H1 (cell line): ENCODE measurements at regions not wholly inside any gene's neighbourhood (a gene's known extent, or its start where the extent isn't known, plus 50 kb on each side); places are given as distances from the start of the nearest gene placed in this dataset.

ENCODE experiments used
- CTCF ChIA-PET: fragments of 300-600 bp; sonication (Branson Sonifier 250); formaldehyde crosslinking; loops from one replicate; lab custom pipeline; 2021; ENCODE audit not compliant: partially characterized antibody; lab: Charles Lee
- POLR2A ChIA-PET: fragments of 300-600 bp; sonication (Branson Sonifier 250); formaldehyde crosslinking; loops from one replicate; lab custom pipeline; 2021; ENCODE audit warnings: inconsistent platforms; ENCODE audit not compliant: partially characterized antibody; lab: Charles Lee
- DNase-seq, 2 experiments: peaks; one replicate each; pipeline versions ENCODE4 v3.0.0 to v3.0.0-alpha.2; 2010 to 2022; ENCODE audit warnings: low spot score in 2 of 2, low read depth in 1 of 2, mixed read lengths in 1 of 2
- FAIRE-seq: peaks from 2 replicates; lab custom pipeline; 2011; peaks lifted over from hg19 to GRCh38; lab: Jason Lieb, UNC
- H2AFZ ChIP-seq: 2 replicates; pipeline ENCODE4 v1.8.1; 2012; ENCODE audit warnings: low read length, inconsistent platforms
- H2AK5ac ChIP-seq: 2 replicates; pipeline ENCODE4 v1.6.1; 2013; ENCODE audit warnings: low read depth, low read length
- H2BK120ac ChIP-seq: replicated peaks from 2 replicates; pipeline ENCODE3; 2013; ENCODE audit warnings: low read depth, low read length, inconsistent platforms
- H2BK12ac ChIP-seq: 2 replicates; pipeline ENCODE4 v1.6.1; 2013; ENCODE audit warnings: low read depth, low read length
- H2BK15ac ChIP-seq: 2 replicates; pipeline ENCODE4 v1.6.1; 2013; ENCODE audit warnings: low read length
- H2BK20ac ChIP-seq: 2 replicates; pipeline ENCODE4 v1.6.1; 2013; ENCODE audit warnings: low read length
- H2BK5ac ChIP-seq: 2 replicates; pipeline ENCODE4 v1.6.1; 2013; ENCODE audit warnings: low read depth, low read length
- H3K14ac ChIP-seq: 2 replicates; pipeline ENCODE4 v1.6.1; 2013; ENCODE audit warnings: inconsistent platforms; ENCODE audit not compliant: insufficient read length
- H3K18ac ChIP-seq: 2 replicates; pipeline ENCODE4 v1.6.1; 2013; ENCODE audit warnings: low read length; ENCODE audit errors: extremely low read depth
- H3K23ac ChIP-seq: 2 replicates; pipeline ENCODE4 v1.6.1; 2013; ENCODE audit warnings: inconsistent platforms; ENCODE audit not compliant: insufficient read length
- H3K23me2 ChIP-seq: 2 replicates; pipeline ENCODE4 v1.6.1; 2013; ENCODE audit warnings: low read depth, low read length
- H3K27ac ChIP-seq: 2 replicates; pipeline ENCODE4 v1.6.1; 2011; ENCODE audit warnings: low read depth, low read length, inconsistent platforms
- H3K27me3 ChIP-seq, 4 experiments: replicated peaks in 1 of 4; 1 replicate in 1 of 4; 2 replicates in 3 of 4; pipeline versions ENCODE4 v1.6.1 to v1.8.1; 2011 to 2013; ENCODE audit warnings: low read length in 3 of 4, mild to moderate bottlenecking in 3 of 4, inconsistent platforms in 2 of 4, mixed read lengths in 2 of 4, moderate library complexity in 1 of 4; ENCODE audit not compliant: control insufficient read depth in 3 of 4, insufficient read depth in 3 of 4; ENCODE audit errors: extremely low read depth in 1 of 4
- H3K36me3 ChIP-seq, 4 experiments: 2 replicates each; pipeline versions ENCODE4 v1.6.1 to v1.8.1; 2011 to 2013; ENCODE audit warnings: mild to moderate bottlenecking in 4 of 4, low read length in 3 of 4, moderate library complexity in 2 of 4, control low read depth in 1 of 4, inconsistent platforms in 1 of 4; ENCODE audit not compliant: insufficient read depth in 4 of 4, control insufficient read depth in 2 of 4
- H3K4ac ChIP-seq: replicated peaks from 2 replicates; pipeline ENCODE3; 2013; ENCODE audit warnings: low read length, low read depth, mixed read lengths, inconsistent platforms; ENCODE audit not compliant: insufficient read length
- H3K4me1 ChIP-seq, 4 experiments: replicated peaks in 1 of 4; 1 replicate in 1 of 4; 2 replicates in 3 of 4; pipeline versions ENCODE4 v1.6.1 to v1.8.1; 2011 to 2013; ENCODE audit warnings: low read length in 3 of 4, inconsistent platforms in 2 of 4, mixed read lengths in 1 of 4; ENCODE audit not compliant: insufficient read depth in 4 of 4, control insufficient read depth in 3 of 4
- H3K4me2 ChIP-seq, 2 experiments: 2 replicates each; pipeline versions ENCODE4 v1.6.1 to v1.8.1; 2011 to 2013; ENCODE audit warnings: low read depth in 2 of 2, low read length in 2 of 2, control low read depth in 1 of 2, inconsistent platforms in 1 of 2, mild to moderate bottlenecking in 1 of 2; ENCODE audit not compliant: insufficient read depth in 1 of 2
- H3K4me3 ChIP-seq, 4 experiments: fragments of 200-600, 300-600 bp in 1 of 4; sonication (generic), shearing (Covaris generic), sonication (Bioruptor Twin) in 1 of 4; 2 replicates each; pipeline versions ENCODE4 v1.5.1 to v1.8.1; 2011 to 2016; ENCODE audit warnings: low read length in 4 of 4, low read depth in 3 of 4, control low read depth in 2 of 4, inconsistent platforms in 2 of 4, mild to moderate bottlenecking in 2 of 4, mixed read lengths in 1 of 4, moderate library complexity in 1 of 4; ENCODE audit not compliant: insufficient read depth in 2 of 4; ENCODE audit errors: extremely low read depth in 1 of 4
- H3K56ac ChIP-seq: replicated peaks from 2 replicates; pipeline ENCODE3; 2013; ENCODE audit warnings: low read depth, mild to moderate bottlenecking, mixed read lengths, low read length, inconsistent platforms; ENCODE audit not compliant: insufficient read length
- H3K79me1 ChIP-seq: 2 replicates; pipeline ENCODE4 v1.6.1; 2013; ENCODE audit warnings: low read depth, low read length, control low read depth
- H3K79me2 ChIP-seq, 2 experiments: 2 replicates each; pipeline versions ENCODE4 v1.6.1 to v1.8.1; 2012 to 2013; ENCODE audit warnings: low read length in 2 of 2, mild to moderate bottlenecking in 2 of 2, inconsistent platforms in 1 of 2; ENCODE audit not compliant: insufficient read depth in 2 of 2, control insufficient read depth in 1 of 2
- H3K9ac ChIP-seq, 4 experiments: replicated peaks in 1 of 4; 1 replicate in 1 of 4; 2 replicates in 3 of 4; pipeline versions ENCODE4 v1.6.1 to v1.8.1; 2011 to 2013; ENCODE audit warnings: low read depth in 3 of 4, low read length in 3 of 4, control low read depth in 2 of 4, mild to moderate bottlenecking in 2 of 4, moderate library complexity in 2 of 4, inconsistent platforms in 1 of 4; ENCODE audit errors: extremely low read depth in 1 of 4
- H3K9me3 ChIP-seq, 2 experiments: 2 replicates each; pipeline versions ENCODE4 v1.6.1 to v1.8.1; 2012 to 2013; ENCODE audit warnings: mild to moderate bottlenecking in 2 of 2, moderate library complexity in 2 of 2, control low read depth in 1 of 2, inconsistent platforms in 1 of 2, low read depth in 1 of 2, low read length in 1 of 2, mixed read lengths in 1 of 2; ENCODE audit not compliant: insufficient read depth in 2 of 2
- H4K20me1 ChIP-seq, 2 experiments: replicated peaks in 1 of 2; 2 replicates each; pipeline versions ENCODE3 to v1.8.1; 2011 to 2013; ENCODE audit warnings: inconsistent platforms in 2 of 2, low read length in 2 of 2, mild to moderate bottlenecking in 1 of 2; ENCODE audit not compliant: insufficient read depth in 2 of 2, control insufficient read depth in 1 of 2
- H4K5ac ChIP-seq: 2 replicates; pipeline ENCODE4 v1.6.1; 2013; ENCODE audit warnings: low read length, low read depth, mixed read lengths, inconsistent platforms; ENCODE audit not compliant: insufficient read length
- H4K8ac ChIP-seq: 2 replicates; pipeline ENCODE4 v1.8.0; 2013; ENCODE audit warnings: mild to moderate bottlenecking, moderate library complexity, low read length, inconsistent platforms; ENCODE audit not compliant: insufficient read depth; ENCODE audit errors: extremely low read depth
- H4K91ac ChIP-seq: replicated peaks from 2 replicates; pipeline ENCODE3; 2013; ENCODE audit warnings: low read length, mixed read lengths, inconsistent platforms; ENCODE audit not compliant: insufficient read length
- CEBPB ChIP-seq: IDR thresholded peaks from 2 replicates; pipeline ENCODE4 v1.6.1; 2012; ENCODE audit warnings: low read depth, low read length
- HDAC2 ChIP-seq, 2 experiments: fragments of 300-600 bp in 1 of 2; sonication (generic) in 1 of 2; IDR thresholded peaks; 2 replicates each; pipeline ENCODE4 v1.6.1; 2011 to 2012; ENCODE audit warnings: low read depth in 2 of 2, low read length in 2 of 2, mild to moderate bottlenecking in 2 of 2, moderate library complexity in 2 of 2, borderline replicate concordance in 1 of 2, inconsistent platforms in 1 of 2
- JUND ChIP-seq: IDR thresholded peaks from 2 replicates; pipeline ENCODE4 v1.6.1; 2011; ENCODE audit warnings: mild to moderate bottlenecking, improper control_type of control experiment, low read length
- KDM1A ChIP-seq: fragments of 200-600, 300-600 bp; sonication (generic); IDR thresholded peaks from 2 replicates; pipeline ENCODE4 v1.7.1; 2016; ENCODE audit warnings: mild to moderate bottlenecking, low read length, borderline replicate concordance
- RBBP5 ChIP-seq: IDR thresholded peaks from 2 replicates; pipeline ENCODE4 v1.7.1; 2012; ENCODE audit warnings: low read depth, mild to moderate bottlenecking, inconsistent platforms, low read length, moderate library complexity, borderline replicate concordance
- SIN3A ChIP-seq, 2 experiments: IDR thresholded peaks in 1 of 2; conservative IDR thresholded peaks in 1 of 2; 2 replicates each; pipeline ENCODE4 v1.6.1; 2011 to 2012; ENCODE audit warnings: low read length in 2 of 2, improper control_type of control experiment in 1 of 2, low read depth in 1 of 2, mild to moderate bottlenecking in 1 of 2
- SP2 ChIP-seq: IDR thresholded peaks from 2 replicates; pipeline ENCODE4 v1.6.1; 2012; ENCODE audit warnings: mild to moderate bottlenecking, low read length, inconsistent platforms
- TCF12 ChIP-seq: IDR thresholded peaks from 2 replicates; pipeline ENCODE4 v1.6.1; 2011; ENCODE audit warnings: low read depth, mild to moderate bottlenecking, low read length
- TEAD4 ChIP-seq: IDR thresholded peaks from 2 replicates; pipeline ENCODE4 v1.6.1; 2012; ENCODE audit warnings: low read depth, low read length, inconsistent platforms, mixed read lengths
- YY1 ChIP-seq: IDR thresholded peaks from 2 replicates; pipeline ENCODE4 v1.6.1; 2011; ENCODE audit warnings: low read depth, mild to moderate bottlenecking, low read length
- ZNF274 ChIP-seq: IDR thresholded peaks from 2 replicates; pipeline ENCODE4 v1.7.0; 2012; ENCODE audit warnings: low read length, borderline replicate concordance; ENCODE audit errors: extremely low read depth
- WGBS, 2 experiments: shearing (Covaris generic) in 1 of 2; methylation state at CpG; one replicate each; pipeline versions ENCODE4 v1.1.6 to v1.1.7; 2013 to 2015; ENCODE audit warnings: low lambda C conversion rate in 2 of 2, mixed read lengths in 2 of 2, inconsistent platforms in 1 of 2, low coverage in 1 of 2, missing lambda C conversion rate in 1 of 2; ENCODE audit not compliant: insufficient replicate concordance in 2 of 2, insufficient coverage in 1 of 2, insufficient read length in 1 of 2; ENCODE audit errors: extremely low coverage in 1 of 2, missing lambda C conversion rate in 1 of 2; 5-methylcytosine and 5-hydroxymethylcytosine counted together

- FAIRE-seq (peak; percentile 86), DNase-seq (peak; percentile 68 to 72)
- Histone ChIP-seq H3K56ac (no peak overlapping the region), H3K9ac (no peak overlapping the region), H3K4me3 (no peak overlapping the region), H2AFZ (0 out of 2 replicates have a peak overlapping the region, but pooled peaks have one; percentile 37), H4K5ac (no peak overlapping the region), H3K14ac (no peak overlapping the region), H4K8ac (no peak overlapping the region), H3K79me1 (no peaks in the 10 kb centered on the region), H3K27me3 (peaks cover 0 to 2% (median 0%) of the 10 kb centered on the region in 4 experiments; a peak in 1 of 7 replicates), H3K4me2 (peak overlapping the region in 1 of 2 experiments; percentile 47; a peak in 2 of 4 replicates), H2AK5ac (no peak overlapping the region), H3K9me3 (no peaks in the 10 kb centered on the region), H2BK120ac (no peak overlapping the region), H2BK20ac (no peak overlapping the region), H4K20me1 (no peaks in the 10 kb centered on the region), H3K23ac (no peak overlapping the region), H3K27ac (no peak overlapping the region), H3K36me3 (no peaks in the 10 kb centered on the region), H2BK12ac (no peak overlapping the region; the same call in 1 of the 2 replicates), H3K23me2 (no peaks in the 10 kb centered on the region), H3K79me2 (no peaks in the 10 kb centered on the region), H4K91ac (no peak overlapping the region), H3K4me1 (peaks cover 7 to 17% (median 13%) of the 10 kb centered on the region in 4 experiments), H3K4ac (no peak overlapping the region), H2BK5ac (no peak overlapping the region), H2BK15ac (no peak overlapping the region), H3K18ac (no peak overlapping the region)
- ChIA-PET CTCF (interaction anchor here (0.9 to 4.6 kb wide), 12 partner anchors 9 to 231 kb away, joined by 3 to 13 read pairs (median 3); no protein-coding TSS in a partner anchor), POLR2A (interaction anchor here (0.9 to 1.1 kb wide), 4 partner anchors 92 to 205 kb away, joined by 3 to 6 read pairs (median 3); partner anchors contain the start of genes NKIRAS1 and RPL15)
- 42% methylated on average over 9 of the region's 9 CpGs; no CpG with 5 or more reads in 1 of the 2 experiments for WGBS, 2 experiments
- TF ChIP-seq TEAD4 (0 out of 2 replicates have a peak, but pooled peaks have one; percentile 6), CEBPB (peak; percentile 100), SP2 (no peak), YY1 (0 out of 2 replicates have a peak, but pooled peaks have one; percentile 61), HDAC2 (IDR thresholded peaks at IDR 0.05; ENCODE audit: borderline replicate concordance in 1 of 2, low read depth in 2 of 2, low read length in 2 of 2) (0 out of 4 replicates have a peak, but pooled peaks of 1 of the 2 experiments have one; percentile 14), ZNF274 (no peak), SIN3A (conservative IDR thresholded peaks at IDR 0.05 in 1 of 2, IDR thresholded peaks at IDR 0.05 in 1 of 2; ENCODE audit: low read depth in 1 of 2, low read length in 2 of 2) (peak in 1 of 2 experiments; percentile 49; a peak in 1 of 4 replicates), JUND (peak; percentile 28; the same call in 1 of the 2 replicates), TCF12 (peak; percentile 82; the same call in 1 of the 2 replicates), RBBP5 (peak; percentile 63; the same call in 1 of the 2 replicates), KDM1A (0 out of 2 replicates have a peak, but pooled peaks have one; percentile 37)
These were observed 92.8 kb upstream of the UBE2E1 start for GRCh38 chr3:23712656-23713559.
